DMS53 treated with DMSO at 0.1 percent for 48 hours (cell line): ENCODE measurements at regions not wholly inside any gene's neighbourhood (a gene's known extent, or its start where the extent isn't known, plus 50 kb on each side); places are given as distances from the start of the nearest gene placed in this dataset.
"Not testable (repeated sequence)": the region's sequence is repeated elsewhere in the genome, so short reads cannot be mapped to it uniquely, and the experiment has no call there.

Source experiments
- DNase-seq: peaks from one replicate; lab custom pipeline; 2025; ENCODE audit not compliant: unreplicated experiment; lab: John Stamatoyannopoulos, UW

DNA sequence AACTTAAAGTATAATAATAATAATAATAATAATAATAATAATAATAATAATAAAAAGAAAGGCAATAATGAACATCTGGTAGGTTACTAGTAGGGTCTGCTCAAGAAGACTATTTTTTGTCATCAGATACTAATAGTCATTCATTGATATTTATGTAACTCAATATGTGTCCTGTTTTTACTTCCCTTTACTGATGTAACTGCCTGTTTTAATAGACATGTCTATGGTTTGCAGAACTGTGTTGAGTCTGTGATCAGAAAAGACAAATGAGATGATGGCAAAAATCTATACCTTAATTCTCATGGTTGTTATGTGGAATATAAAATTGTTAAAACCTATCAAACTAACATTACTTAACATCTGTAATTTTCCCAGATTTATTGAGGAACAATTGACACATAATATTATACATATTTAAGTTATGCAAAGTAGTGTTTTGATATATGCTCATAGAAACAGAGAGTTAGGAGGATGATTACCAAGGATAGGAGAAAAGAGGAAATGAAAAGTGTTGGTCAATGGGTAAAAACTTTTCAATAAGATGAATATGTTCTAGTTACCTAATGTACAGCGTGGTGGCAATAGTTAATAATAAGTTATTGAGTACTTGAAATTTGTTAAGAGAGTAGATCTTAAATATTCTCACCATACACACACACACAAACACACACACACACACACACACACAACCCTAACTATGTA, 699.4 kb downstream of the ZPLD1 start:
- no peak for DNase-seq

DNA sequence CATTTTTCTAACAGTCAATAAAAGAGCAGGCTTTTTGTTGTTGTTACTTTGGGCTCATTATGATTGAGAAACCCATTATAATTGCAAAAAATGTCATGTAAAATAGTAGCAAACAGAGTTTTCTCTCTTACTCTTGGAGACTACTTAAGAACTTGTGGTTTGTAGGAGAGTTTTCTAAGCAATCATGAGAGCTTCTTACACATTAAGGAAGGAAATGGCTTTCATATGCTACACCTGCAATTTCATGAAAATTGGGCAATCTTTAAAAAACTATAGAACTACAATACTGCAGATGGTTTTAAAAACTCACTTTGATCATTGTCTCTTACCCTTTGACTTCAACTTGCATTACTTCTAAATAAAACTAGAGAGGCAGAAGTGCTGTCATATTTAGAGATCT, 701.8 kb downstream of the ZPLD1 start:
- DNase-seq, result no peak

DNA sequence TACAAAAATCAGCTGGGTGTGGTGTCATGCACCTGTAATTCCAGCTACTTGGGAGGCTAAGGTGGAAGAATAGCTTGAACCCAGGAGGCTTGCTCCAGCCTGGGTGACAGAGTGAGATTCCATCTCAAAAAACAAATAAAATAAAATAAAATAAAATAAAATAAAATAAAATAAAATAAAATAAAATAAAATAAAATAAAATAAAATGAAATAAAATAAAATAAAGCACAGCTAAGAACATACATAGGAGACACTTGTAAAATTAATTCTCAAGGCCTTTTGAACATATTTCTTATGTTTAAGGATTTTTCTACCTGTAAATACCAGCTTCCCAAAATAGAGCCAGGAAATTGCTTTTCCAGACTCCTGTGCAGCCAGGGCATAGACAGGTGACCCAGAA, 703.0 kb downstream of the ZPLD1 start:
- DNase-seq, result no peak

DNA sequence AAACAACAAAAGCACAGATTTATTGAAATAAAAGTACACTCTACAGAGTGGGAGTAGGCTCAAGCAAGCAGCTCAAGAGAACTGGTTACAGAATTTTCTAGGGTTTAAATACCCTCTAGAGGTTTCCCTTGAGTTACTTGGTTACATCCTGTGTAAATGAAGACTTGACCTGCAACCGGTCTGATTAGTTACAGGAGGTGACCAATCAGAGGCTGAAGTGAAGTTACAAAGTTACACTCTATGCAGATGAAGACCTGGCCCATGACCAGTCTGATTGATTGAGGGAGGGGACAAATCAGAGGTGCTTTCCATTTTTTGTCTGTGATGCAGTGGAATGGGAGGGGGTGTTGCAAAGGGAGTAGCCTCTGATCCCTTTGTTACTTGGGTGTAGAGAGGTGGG, 723.4 kb downstream of the ZPLD1 start:
- DNase-seq, result peak; percentile 12

DNA sequence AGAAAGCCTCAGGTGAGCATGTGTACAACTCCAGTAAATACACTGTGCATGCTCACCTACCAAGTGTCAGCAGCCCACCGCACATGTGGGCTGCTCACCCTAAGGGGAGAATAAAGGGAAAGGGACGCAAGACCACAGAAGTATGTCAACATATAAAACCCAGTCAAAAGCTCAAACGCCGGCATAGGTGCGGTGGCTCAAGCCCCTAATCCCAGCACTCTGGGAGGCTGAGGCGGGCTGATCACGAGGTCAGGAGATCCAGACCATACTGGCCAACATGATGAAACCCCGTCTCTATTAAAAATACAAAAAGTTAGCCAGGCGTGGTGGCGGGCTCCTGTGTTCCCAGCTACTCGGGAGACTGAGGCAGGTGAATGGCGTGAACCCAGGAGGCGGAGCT, 732.1 kb downstream of the ZPLD1 start:
- no peak for DNase-seq

DNA sequence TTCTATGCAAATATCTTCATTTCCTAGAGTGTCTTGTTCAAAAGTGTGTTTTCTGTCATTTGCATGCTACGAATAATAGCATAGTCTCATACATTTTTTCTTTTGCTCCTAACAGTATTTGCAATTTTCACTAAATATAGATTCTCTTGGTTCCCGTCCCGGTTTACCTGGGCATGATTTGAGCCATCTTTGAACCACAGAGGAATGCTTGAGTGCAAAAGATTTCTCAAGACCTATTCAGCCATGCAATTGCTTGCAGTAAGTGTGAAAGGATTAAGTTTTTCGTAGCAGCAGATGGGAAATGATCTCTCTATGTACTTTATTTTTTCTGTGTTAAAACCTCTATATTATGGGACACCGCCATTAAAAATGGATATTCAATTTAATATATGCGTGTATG, 733.0 kb downstream of the ZPLD1 start:
- no peak for DNase-seq

DNA sequence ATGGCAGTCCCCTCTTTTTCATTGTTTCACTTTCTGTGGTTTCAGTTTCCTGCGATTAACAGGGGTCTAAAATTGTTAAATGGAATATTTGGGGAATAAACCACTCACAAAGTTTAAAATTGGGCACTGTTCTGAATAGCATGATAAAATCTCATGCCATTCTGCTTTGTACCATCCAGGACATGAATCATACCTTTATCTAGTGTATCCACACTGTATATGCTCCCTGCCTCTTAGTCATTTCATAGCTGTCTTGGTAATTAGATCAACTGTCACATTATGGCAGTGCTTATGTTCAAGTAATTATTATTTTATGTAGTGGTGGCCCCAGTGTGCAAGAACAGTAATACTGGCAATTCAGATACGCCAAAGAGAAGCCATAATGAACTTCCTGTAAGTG, 734.5 kb downstream of the ZPLD1 start:
- no peak for DNase-seq

DNA sequence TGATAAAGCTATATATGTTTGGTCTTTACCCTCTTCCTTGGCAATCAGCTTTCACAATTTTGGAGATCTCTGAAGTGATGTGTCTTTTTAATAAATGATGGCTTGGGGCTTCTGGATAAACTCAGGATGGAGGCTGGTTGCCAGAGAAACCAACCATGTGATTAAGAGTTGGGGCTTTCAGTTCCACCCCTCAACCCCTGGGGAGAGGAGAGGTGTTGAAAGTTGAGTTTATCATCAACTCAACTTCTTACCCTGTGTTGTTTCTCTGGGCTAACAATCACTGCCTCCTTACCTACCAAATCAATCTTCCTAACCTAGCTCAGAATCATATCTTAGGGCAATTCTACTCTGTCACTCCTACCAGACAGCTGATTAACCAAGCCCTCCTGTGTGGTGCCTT, 735.8 kb downstream of the ZPLD1 start:
- no peak for DNase-seq

DNA sequence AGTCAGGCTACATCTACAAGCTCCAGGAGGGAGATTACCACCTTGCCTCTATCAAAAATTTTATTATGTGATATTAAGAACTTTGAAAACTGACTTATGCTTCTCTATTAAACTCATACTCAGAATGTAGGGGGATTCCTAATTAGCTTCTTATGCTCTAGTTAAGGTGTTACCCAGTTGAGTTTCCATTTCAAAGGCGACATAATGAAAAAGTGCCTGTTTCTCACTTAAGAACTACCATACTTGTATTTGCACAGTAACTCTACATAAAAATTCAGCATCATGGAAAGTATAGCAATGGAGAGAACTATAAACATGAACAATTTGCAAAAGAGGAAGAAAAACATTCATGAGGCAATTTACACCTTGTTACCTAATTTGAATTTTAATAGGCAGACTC, 739.1 kb downstream of the ZPLD1 start:
- DNase-seq, result no peak

DNA sequence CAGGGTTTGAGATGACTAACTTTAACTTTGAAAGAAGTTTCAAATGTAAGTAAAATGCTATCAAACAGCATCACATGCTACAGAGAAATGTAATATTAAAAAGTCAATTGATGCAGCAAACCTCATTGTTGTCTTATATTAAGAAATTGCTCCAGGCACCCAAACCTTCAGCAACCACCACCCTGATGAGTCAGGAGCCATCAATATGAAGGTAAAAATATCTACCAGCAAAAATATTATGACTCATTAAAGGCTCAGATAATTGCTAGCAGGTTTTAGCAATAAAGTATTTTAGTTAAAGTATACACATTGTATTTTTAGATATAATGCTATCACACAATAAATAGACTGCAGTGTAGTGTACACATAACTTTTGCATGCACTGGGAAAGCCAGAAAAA, 746.3 kb downstream of the ZPLD1 start:
- no peak for DNase-seq

DNA sequence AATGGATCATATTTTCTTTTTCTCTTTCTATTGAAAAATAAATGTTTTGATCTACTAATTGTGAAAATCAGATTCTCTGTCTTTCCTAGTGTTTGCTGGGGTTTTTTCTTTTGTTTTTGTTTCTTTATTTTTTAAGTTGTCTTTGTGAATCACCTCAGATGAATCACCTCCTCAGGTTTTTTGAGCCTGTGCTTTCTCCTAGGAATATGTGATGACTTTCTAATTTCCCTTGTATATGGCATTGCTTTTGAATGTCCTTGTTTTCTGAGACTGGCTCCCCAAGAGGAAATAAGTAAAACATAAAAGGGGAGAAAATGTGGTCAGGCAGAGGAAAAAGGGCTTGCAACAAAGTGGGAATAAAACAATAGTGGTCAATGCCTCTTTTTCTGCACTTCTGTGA, 750.0 kb downstream of the ZPLD1 start:
- no peak for DNase-seq

DNA sequence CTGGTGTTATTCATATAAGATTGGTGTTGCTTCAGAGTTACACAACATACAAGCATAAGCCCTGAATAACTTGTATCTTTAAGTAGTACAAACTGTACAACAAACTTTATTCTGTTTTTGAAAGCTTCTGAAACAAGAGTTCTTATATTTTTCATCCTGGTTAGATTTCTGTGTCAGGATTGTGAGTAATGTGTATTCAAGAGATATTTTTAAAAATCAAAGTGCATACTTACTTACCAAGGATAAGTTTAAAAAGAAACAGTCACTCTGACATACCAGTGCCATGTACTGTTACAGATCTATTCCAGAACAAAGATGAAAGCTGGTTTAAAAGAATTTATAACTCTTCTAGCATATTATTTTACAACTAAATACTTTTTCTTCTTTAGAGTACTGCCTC, 755.1 kb downstream of the ZPLD1 start:
- DNase-seq, result no peak

DNA sequence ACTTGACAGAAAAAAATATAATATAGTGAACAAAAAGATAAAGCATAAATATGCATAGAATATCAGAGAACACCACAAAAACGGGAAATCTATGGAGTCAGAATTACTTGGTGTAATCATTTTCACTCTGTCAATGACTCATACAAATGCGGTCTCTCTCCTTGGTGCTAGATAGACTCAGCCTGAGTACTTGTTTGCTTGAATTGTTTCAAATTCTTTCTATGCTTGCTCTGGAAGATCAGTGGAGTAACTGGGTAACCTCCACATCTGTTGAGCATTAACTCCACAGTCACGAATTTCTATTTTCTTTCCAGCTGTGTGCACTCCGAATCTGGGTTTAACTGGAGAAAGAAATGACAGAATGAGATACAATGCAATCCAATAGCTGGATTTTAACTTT, 760.4 kb downstream of the ZPLD1 start:
- no peak for DNase-seq

DNA sequence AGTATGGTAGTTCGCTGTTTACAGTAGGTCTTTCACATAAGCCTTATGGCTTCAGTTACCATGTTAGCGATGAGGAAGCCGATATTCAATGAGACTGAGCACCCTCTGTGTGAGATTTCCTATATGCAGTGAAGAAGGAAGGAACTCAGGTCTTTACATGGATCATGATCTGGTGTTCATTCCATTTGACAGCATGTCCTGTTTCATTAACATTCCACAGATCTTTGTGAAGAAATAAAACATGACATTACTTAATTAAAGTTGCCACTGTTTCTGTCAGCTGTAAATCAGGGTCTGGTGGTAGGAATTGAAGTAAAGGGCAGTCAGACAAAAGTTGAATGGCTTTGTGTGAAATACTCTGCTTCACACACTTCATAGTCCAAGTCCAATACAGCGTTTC, 768.6 kb downstream of the ZPLD1 start:
- DNase-seq, result no peak

DNA sequence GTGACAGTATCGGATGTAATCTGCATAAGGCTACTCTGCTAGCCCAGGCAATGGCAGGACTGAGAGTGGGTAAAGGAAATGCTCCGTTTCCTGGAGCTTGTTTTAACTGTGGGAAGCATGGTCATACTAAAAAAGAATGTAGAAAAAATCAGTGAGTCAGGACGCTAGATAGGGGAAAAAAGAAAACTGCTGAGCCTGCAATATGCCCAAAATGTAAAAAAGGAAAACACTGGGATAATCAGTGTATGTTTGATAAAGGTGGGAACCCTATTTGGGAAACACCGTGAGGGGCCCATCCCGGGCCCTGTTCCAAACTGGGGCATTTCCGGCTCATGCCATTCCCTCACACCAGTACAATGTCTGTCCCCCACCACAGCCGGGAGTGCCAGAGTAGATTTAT, 775.8 kb downstream of the ZPLD1 start:
- no peak for DNase-seq

DNA sequence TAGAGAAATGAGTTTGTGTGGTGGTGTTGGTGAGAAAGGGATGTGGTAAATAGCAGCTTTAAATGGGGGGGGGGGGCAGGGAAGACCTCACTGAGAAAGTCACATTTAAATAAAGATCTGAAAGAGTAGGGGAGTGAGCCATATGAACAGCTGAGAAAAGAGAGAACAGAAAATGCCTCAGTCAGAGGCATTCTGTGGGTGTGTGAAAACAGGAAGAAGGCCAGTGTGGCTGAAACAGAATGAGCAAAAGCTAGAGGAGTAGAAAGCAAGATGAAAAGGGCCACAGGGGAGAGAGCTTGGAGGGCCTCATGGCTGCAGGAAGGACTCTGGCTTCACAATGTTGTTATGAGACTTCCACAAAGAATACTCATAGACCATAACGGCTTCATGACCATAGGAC, 783.3 kb downstream of the ZPLD1 start:
- no peak for DNase-seq

DNA sequence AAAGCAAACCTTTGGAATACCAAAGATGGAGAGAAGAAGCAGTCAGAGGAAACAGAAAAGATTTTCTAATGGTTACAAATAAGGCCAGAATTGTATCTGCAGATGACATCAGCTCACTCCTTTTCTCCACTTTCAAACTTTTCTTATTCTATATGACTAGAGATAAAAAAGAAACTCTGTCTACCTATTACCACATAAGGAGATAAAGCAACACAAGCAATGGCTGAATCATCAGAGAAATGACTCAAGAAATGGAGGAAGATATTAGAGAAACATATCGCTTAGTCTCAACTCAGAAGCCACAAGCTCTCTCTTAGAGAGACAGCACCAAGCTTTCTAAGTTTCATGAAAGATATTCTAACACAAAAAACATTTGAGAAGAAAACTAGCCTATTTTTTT, 784.0 kb downstream of the ZPLD1 start:
- no peak for DNase-seq

DNA sequence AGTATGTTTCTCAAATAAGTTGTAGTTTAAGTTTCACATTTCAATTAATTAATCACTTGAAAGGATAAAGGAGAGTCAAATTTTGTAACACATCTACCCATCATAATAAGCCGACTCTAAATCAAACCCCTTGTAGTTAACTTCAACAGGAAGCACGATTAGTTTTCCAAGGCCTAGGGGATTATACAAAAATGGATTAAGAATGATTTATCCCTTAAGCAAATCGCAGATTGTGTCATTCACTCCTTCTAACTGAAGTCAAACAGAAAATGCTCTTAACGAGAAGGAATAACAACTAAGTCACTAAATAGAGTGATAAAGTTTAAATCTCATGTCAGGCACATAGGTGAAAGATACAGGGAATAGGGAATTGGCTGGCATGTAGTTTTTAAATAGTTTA, 792.8 kb downstream of the ZPLD1 start:
- no peak for DNase-seq

DNA sequence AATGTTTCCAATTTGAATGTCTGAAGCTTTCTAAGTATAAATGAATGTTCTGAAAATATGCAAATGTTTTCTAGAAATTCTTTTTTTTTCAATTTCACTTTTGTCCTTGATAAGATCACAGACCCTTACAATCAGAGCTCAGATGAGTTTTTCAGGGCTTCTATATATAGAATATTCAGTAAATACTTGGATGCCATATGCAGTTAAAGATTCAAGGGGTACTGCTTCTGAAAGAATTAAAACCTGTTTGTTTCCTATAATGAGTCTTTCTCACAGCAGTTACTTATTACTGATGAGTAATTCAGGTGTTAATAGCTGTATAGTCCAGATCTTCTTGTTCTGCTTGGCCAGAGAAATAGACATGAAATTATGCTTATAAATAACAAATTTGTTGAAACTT, 812.6 kb downstream of the ZPLD1 start:
- no peak for DNase-seq

DNA sequence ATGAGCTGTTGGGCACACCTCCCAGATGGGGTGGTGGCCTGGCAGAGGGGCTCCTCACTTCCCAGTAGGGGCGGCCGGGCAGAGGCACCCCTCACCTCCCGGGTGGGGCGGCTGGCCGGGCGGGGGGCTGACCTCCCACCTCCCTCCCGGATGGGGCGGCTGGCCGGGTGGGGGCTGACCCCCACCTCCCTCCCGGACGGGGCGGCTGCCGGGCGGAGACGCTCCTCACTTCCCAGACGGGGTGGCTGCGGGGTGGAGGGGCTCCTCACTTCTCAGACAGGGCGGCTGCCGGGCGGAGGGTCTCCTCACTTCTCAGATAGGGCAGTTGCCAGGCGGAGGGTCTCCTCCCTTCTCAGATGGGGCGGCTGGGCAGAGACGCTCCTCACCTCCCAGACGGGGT, 820.0 kb downstream of the ZPLD1 start:
- not testable (repeated sequence) for DNase-seq

DNA sequence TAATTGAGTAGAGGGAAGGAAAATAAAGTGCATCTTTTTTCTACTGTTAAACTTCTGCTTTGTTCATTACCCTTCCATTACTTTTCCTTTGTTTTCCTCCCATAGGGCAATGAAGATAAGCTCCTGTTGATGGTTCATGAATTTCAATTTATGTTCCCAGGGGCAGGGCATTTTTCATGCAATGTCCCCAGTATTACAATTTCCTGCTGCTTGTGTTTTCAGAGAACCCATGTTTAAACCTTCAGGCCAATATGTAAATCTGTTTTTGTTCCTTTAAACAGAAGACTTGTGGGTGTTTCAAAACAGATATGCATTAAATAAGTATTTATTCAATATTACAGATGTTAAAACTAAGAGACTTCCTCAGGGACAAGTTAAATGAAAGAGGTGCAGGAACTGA, 834.5 kb downstream of the ZPLD1 start:
- no peak for DNase-seq

DNA sequence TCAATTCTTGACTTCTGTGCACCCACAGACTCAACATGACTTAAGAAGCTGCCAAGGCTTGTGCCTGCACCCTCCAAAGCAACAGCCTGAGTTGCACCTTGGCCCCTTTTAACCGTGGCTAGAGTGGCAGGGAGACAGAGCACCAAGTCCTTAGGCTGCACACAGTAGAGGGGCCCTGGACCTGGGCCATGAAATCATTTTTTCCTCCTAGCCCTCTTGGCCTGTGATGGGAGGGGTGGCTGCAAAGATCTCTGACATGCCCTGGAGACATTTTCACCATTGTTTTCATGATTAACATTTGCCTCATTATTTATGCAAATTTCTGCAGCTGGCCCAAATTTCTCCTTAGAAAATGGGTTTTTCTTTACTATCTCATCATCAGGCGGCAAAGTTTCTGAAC, 836.8 kb downstream of the ZPLD1 start:
- no peak for DNase-seq

DNA sequence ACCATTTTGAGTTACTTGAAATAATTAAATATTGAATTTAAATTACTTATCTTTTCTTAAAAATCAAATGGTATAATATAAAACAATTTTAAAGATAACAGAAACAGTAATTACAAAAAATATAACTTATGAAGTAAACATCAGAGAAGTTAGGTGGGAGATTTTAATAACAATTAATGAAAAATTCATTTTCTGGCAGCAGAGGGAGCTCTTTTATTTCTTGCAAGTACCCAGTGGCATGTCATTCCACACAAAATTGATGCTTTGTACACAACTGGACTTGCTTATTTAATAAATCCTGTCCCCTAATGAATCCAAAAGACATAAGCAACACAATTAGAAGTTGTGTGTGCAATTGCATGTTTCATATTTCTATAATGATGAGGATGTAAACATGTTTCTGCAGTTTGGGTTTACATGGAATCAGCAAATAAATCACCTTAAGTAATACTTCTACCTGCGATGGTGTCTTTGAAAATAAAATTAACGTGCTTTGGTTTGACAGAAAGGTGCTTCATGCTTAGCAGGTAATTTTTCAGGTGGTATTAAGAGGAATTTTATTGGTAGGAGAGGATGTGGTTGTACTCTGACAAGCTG, 861.3 kb downstream of the ZPLD1 start:
- peak; percentile 13 for DNase-seq
